Suppressor macrophage treated with lipopolysaccharide for 4 hours (primary cell): ENCODE measurements at regions not wholly inside any gene's neighbourhood (a gene's known extent, or its start where the extent isn't known, plus 50 kb on each side); places are given as distances from the start of the nearest gene placed in this dataset.
"Not testable (repeated sequence)": the region's sequence is repeated elsewhere in the genome, so short reads cannot be mapped to it uniquely, and the experiment has no call there.

Experiments used
- DNase-seq: peaks from one replicate; pipeline ENCODE4 v3.0.0-alpha.2; 2020

DNA sequence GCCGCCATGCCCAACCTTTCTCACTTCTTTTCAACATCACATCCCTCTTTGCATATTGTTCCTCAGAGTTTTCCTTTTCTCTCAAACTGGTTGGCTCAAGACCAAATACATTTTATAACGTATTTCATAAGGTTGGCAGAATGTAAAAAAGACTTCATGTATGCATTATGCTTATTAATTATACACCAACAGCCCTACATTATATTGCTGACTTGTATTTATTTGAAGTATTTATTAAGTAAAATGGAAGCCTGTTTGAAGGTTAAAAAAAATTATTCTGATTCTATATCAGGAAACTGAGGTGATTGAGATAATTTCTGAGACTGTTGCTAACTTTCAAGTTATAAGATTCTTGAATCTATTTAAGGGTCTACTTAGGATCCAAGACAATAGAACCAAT is 208.0 kb upstream of the KCNH7 start:
- no peak for DNase-seq

DNA sequence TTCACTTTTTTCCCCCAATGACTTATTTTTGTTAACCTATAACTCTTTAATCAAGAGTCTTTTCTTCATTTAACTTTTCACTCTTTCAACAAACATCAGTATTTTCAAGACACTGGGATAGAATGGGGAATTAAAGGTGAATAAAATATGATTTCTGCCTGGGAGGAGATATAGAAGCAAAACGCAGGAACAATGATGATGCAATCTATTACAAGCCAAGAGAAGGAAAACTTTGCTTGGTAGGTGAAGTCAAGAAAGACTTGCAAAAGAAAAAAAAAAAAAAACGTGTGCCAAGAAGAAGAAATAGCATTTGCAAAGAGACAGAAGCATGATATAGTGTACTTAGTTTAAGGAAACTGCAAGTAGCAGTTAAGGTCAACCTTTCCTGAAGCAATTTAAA is 207.3 kb upstream of the KCNH7 start:
- DNase-seq = no peak

DNA sequence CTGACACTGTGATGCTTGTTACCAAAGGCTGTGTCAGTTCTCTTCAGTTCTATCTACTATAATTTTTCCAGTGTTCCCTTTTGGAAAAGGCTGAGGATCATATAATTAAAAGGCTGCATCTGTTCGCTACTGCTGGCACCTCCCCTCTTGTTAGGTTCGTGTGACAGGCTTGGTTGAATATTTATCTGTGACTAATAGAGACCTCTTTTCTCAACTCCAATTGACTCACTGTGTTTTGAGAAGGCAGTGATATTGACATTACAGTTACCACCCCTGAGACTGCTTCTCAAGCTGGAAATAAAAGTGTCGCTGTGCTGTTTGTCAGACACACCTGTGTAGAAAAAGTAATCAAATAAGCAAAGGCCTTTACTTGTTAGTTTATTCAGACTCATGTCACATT is 205.5 kb upstream of the KCNH7 start:
- no peak for DNase-seq

DNA sequence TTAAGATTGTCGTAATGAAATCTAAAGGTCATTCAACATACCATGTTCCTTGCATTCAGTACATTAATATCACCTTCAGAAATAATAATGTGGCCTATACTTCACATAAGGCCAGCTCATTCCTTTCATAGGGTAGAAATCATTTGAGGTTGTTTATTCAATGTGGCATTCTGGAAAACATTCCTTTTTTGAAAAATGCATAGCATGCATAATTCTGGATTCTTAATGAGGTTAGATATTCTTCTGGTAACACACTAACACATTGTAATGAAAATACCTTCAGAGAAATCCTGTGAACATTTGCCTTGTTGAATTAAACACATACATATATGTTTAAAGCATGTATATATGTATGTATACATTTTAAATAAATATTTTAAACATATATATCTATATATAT is 204.6 kb upstream of the KCNH7 start:
- no peak for DNase-seq

DNA sequence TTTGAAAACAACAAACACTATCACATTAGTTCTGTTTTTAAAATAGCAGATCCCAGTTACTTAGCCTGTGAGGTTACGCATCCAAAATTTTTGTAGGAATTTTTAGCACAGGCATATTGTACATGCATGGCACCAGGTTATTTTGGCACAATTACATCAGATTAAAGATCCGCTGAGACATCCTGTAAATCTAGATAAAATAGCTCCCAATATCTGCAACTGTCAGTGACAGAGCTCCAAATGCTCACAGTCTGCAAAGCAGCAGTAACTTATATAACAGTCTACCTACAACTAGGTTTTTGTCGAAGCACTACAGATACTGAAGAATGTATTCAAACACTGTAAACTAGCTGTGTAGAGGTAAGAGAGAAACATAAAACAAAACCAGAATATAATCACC is 200.7 kb upstream of the KCNH7 start:
- no peak for DNase-seq

DNA sequence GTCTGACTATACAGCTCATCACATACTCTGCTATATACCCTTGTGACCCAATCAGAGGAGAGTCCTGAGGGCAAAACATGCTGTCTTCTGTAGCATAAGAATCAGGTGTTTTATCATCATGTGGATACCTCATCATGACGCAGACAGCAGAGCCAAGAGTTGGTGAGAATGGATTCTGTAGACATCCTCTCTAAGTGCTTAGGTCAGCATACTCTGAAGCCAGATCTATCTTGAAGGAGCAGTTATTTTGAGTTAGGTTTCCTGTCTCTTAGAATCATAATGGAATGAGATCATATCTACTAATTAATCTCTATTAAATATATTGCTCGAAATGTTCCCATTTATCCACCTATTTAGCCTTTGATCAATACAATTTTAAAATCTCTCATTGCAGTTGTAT is 190.2 kb upstream of the KCNH7 start:
- DNase-seq = no peak

DNA sequence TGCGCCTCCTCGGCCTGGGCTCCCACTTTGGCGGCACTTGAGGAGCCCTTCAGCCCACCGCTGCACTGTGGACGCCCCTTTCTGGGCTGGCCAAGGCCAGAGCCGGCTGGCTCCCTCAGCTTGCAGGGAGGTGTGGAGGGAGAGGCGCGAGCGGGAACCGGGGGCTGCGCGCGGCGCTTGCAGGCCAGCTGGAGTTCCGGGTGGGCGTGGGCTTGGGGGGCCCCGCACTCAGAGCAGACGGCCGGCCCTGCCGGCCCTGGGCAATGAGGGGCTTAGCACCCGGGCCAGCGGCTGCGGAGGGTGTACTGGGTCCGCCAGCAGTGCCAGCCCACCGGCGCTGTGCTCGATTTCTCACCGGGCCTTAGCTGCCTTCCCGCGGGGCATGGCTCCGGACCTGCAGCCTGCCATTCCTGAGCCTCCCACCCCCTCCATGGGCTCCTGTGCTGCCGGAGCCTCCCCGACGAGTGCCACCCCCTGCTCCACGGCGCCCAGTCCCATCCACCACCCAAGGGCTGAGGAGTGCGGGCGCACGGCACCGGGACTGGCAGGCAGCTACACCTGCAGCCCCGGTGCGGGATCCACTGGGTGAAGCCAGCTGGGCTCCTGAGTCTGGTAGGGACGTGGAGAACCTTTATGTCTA is 187.7 kb upstream of the KCNH7 start:
- DNase-seq = not testable (repeated sequence)

DNA sequence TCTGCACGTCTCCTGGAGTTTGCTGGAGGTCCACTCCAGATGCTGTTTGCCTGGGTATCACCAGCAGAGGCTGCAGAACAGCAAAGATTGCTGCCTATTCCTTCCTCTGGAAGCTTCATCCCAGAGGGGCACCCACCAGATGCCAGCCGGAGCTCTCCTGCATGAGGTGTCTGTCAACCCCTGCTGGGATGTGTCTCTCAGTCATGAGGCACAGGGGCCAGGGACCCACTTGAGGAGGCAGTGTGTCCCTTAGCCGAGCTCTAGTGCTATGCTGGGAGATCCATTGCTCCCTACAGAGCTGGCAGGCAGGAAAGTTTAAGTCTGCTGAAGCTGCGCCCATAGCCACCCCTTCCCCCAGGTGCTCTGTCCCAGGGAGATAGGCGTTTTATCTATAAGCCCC is 178.3 kb upstream of the KCNH7 start:
- DNase-seq = not testable (repeated sequence)

DNA sequence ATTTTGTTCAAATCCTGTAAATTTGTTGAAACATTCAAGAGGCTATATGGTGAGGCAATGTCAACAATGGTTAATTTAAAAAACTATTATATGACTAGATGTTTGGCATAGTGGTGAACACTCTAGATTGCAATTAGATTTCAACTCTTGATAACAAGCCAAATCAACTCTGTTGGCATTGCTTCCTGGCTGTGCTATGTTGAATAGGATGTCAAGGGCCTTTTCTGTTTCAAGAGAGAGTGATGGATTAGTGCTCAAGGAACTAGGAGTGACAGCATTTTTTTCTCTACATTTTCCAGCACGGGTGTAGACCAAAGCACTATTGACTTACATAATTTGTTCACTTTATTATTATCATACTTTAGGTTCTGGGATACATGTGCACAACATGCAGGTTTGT is 172.4 kb upstream of the KCNH7 start:
- DNase-seq = no peak

DNA sequence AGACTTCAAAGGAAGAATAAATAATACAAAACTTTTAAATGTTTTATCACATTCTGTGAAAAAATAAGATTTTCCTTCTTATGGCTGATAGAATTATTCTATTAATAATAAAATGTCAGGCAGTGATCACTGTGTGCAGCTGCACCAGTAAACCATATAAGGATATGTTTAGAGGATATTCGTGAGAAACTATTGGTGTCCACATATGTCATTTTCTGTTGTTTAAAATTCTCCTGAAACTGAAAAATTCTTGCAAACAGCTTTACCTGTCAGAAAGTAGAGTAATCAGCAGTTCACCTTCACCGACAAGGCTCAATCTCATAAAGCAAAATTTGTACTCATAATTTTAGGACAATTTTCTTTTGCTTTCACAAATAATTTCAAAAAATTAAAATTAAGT is 170.1 kb upstream of the KCNH7 start:
- DNase-seq = no peak

DNA sequence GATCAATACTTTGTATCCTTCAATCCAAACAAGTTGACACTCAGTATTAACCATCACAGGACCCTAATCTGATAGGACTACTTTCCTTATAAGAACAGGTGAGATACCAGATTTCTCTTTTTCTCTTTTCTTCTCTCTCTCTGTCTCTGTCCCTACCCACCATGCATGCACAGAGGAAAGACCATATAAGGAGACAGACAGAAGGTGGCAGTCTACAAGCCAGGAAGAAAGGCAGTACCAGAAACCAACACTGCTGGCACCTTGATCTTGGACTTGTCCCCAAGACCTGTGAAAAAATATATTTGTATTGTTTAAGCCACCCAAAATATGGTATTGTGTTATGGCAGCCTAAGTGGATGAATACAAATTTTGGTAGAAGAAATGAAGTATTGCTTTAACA is 156.2 kb upstream of the KCNH7 start:
- DNase-seq = no peak

DNA sequence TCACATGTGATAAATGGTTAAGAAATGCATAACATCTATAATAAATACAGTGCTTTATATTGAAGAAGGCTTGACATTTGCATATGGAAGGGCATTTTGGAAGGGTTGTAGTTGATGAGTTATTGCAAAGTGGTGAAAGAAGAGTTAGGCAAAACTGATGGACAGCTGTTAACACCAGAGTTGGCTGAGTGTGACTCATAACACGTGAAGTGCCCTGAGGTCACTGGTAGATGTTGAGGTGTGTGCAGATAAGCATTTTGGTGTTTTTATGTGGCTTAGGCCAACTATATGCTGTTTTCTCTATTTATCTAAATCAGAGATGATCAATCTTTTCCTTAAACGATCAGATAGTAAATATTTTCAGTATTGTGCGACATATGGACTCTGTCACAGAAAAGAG is 154.3 kb upstream of the KCNH7 start:
- DNase-seq = no peak

DNA sequence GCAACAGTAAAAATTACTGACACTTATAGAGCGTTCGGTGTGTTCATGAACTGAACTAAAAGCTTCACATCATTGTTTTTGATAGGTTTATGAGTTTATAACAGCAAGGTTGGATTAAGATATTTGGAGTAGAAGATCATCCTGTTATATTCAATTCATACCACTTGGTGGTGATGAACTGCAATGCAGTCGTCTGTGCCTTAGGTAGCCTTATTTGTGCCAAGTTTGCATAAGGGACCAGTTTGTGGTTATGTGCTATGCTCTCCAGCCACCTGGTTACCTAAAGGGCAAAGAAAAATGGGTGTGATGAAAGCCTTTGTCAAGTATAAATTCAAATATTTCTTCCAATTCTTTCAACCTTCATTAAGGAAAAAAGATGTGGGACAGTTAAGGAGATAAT is 150.9 kb upstream of the KCNH7 start:
- no peak for DNase-seq

DNA sequence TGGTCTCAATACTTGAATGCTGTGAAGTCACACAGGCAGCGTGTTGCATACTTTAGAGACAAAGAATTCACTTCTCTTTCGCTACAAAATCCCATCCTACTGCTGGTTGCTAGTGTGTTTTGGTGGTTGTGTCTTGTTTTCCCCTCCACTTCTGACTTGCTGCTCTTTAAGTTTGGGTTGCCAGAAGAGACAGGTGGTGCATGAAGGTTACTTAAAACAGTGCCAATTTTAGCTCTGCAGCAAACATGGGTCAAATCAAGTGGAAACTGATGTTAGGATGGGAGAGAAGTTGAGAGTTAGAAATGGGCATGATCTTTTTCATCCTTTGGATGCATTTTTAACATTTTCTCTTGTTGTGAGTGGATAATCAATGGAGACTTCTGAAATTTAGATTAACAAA is 136.2 kb upstream of the KCNH7 start:
- no peak for DNase-seq

DNA sequence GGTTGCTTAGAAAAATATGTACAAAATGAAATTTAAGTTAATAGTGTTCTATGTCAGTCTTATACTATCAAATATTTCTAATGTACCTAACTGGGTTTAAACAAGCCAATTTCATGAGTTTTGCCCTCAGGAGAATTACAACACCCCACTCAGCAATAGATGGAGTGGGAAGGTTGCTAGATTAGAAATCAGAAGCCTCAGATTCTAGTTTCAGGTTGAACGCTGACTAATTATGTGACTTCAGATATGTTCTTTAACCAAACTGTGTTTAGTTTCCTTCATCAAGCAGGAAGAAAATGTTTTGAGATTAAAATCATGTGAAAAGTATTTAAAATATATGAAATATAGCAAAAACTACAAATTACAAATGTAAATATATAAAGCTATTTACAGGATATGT is 133.8 kb upstream of the KCNH7 start:
- no peak for DNase-seq

DNA sequence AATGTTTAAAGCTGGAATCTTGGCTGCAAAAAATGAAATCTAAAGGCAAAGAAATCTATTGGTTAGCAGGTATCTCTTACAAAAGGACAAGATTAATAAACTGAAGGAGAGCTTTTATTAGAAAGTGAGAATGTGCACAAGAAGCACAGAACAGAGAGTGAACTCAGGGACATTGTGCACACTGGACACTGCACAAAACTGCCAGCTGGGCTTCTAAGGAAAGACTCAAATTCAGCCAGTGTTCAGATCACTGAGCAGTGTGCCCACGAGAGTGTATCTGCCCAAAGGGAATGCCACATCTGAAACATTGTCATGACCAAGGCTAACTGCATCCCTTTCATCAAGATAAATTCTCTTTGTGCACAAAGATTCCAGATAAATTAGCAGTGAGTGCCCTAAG is 129.7 kb upstream of the KCNH7 start:
- DNase-seq = no peak

DNA sequence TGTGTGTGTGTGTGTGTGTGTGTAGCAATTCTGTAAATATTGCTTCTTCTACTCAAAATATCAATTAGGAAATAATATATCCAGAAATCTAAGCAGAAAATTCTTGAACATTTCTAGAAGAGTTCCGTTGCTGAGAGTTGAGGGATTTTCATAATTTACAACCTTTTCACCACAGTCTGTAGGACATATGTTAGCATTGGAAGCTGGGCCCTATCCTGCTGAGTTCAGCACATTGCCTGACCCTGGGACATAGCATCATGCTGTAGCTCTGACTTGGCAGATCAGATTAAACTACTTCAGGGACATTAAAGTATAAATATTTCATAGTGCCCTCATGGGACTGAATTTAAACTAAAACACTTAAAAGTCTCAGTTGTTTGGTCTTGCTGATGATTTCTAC is 129.2 kb upstream of the KCNH7 start:
- no peak for DNase-seq

DNA sequence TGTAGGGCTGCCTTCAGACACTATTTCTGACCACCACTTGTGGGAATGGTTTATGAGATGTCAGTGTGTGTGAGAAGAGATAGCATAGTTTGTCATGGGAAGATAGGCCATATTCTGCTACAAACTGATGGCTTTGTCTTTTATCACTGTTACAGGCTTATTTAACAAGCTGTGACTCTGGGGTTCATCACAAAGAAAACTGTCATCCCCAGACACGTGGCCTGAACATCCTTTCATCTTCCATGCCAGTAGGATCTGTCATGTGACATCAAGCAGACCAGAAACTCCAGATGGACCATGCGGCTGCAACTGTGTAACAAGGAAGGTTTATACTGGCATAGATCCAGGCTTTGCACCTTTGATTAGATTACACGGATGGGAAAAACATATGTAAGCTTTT is 128.6 kb upstream of the KCNH7 start:
- no peak for DNase-seq

DNA sequence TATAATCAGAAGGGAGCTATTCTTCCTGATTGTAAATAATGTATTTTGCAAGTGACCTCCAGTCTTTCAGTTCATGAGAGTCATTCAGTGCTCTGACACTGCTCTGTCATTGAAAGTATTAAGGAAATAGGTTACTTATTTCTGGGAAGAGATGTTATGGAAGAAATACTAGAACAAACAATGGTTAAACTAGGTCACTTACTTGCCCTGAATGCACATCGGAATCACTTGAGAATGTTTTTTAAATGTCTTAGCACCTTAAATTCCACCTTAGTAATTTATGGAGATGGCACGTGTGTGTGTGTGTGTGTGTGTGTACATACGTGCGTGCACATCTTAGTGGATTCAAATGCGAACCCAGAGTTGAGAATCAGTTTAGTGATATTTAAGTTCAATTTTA is 126.6 kb upstream of the KCNH7 start:
- no peak for DNase-seq

DNA sequence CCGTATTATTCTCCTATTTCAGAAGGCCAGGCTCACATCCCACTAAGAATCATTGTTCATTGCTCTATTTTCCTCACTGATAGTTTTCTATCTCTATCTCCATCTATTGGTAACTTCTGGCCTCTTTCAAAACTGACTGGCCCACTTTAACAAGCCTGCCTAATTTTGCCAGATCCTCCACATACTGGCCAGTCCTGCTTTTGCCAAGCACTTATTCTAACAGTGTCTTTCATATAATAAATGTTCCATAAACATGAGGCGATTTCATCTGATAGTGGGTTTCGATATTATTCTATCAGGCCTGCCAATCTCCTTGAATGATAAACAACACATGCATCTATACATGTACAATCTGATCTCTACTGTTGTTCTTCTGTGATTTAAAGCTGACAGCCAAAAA is 125.9 kb upstream of the KCNH7 start:
- no peak for DNase-seq

DNA sequence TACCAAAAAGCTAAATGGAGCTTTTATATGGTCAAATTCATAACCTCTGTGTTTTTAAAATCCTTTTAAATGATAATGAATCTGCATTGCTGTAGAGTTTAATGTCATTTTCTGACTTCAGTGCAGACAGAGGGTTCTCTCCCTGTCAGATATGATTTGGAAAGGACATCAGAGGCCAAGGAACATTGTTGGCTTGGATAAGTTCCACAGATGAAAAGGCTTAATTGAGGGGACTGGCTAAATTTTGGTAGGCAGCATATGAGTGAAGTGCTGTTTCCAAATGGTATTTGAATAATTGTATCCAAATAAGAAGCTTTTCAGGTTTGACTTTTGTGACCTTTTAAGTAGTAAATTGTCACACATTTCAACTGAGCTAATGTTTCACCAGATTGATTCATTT is 124.6 kb upstream of the KCNH7 start:
- DNase-seq = no peak

DNA sequence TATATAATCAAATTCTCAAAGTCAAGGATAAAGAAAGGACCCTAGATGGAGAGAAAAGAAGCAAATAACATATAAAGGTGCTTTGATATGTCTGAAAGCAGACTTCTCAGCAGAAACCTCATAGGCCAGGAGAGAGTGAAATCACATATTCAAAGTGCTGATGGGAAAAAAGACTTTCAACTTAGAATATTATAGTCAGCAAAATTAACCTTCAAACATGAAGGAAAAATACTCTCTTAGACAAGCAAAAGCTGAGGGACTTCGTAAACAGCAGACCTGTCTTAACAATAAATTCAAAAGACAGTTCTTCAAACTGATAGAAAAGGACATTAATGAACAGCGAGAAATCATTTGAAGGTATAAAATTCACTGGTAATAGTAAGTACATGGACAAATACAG is 107.2 kb upstream of the KCNH7 start:
- DNase-seq = no peak

DNA sequence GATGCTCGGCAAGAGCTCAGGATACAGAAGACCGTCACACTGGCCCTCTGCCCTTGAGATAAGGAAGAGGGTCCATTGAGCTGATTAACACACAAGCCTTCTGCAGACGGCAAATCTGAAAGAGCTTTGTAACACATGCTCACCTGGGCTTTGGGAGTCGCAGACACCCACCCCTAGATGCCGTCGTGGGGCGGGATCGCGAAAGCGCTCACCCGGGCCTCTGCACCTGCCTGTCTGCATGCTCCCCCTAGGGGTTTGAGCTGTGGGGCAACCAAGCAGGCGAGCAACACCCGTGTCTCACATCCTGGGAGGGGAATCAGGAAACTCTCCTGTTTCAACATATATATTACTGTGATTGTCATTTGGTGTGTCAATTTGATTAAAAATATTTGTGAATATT is 99.8 kb upstream of the KCNH7 start:
- DNase-seq = no peak

DNA sequence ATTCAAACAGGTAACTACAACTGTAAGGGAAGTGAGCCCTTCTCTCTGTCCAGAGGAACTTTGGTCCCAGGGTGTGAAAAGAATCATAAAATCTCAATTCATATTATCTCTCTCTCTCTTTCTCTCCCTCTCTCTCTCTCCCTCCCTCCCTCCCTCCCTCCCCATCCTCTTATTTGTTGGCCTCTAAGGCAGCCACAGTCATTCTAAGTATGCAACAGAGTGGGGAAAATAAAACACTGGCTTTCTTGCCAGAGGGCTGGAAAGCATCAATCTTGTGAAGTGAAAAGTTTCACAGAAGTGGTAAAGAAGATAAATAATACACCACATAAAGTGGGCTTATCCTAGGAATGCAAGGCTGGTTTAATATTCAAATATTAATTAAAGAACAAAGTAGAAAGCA is 95.6 kb upstream of the KCNH7 start:
- DNase-seq = no peak

DNA sequence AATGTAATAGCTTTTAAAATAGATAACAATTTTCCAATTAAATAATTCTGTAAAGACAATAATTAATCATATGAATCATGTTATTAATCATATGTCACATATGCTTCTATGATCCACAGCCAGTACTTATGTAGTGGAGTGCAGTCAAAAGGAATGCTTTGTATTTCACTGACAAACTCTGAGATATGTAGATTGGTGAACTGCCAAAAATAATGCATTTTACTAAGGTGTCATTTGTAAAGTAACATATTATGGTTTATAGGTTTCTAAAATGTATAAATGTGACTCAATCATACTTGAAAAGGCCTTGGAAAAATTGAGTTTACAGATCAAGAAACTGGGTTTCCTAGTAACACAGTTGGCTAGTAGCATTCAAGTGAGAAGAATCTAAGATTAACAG is 93.8 kb upstream of the KCNH7 start:
- no peak for DNase-seq

DNA sequence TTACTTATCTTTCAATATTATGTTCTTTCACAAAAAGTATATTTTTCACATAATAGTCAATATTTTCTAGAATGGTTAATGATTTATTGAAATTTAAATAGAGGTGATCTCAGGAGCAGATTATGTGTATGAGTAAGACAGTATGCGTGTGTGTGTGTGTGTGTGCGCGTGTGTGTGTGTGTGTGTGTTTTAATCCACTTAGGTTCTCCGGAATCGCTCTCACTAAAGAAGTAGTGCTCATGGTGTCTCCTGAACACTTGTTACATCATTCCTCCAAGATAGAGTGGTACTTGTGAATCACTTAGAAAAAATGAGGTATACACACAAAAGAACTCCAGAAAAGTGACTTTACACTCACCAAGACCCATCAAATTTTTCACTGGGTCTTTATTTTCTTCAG is 91.0 kb upstream of the KCNH7 start:
- no peak for DNase-seq
